HEK293 (cell line): ENCODE measurements at regions not wholly inside any gene's neighbourhood (a gene's known extent, or its start where the extent isn't known, plus 50 kb on each side); places are given as distances from the start of the nearest gene placed in this dataset.

Source experiments
- CTCF ChIA-PET: fragments of 350-600 bp; formaldehyde crosslinking; extraction: SDS; loops from one replicate; lab custom pipeline; 2021; ENCODE audit warnings: antibody characterized with exemption; lab: Yijun Ruan, JAX
- POLR2A ChIA-PET: fragments of 300-600 bp; formaldehyde crosslinking; extraction: SDS; loops from one replicate; lab custom pipeline; 2020; ENCODE audit warnings: antibody characterized with exemption, inconsistent platforms; lab: Yijun Ruan, JAX
- H3K27ac ChIP-seq: fragments of 200-500 bp; sonication (Bioruptor generic); 2 replicates; pipeline ENCODE4 v1.5.1; 2014; ENCODE audit warnings: low read depth, low read length, control low read depth, inconsistent platforms; ENCODE audit errors: extremely low read depth
- H3K36me3 ChIP-seq, 2 experiments: fragments of 200-500 bp in 1 of 2; sonication (Bioruptor generic) in 1 of 2; 1 replicate in 1 of 2; 2 replicates in 1 of 2; pipeline ENCODE4 v1.5.1; 2014 to 2017; ENCODE audit warnings: inconsistent platforms in 2 of 2, low read length in 2 of 2; ENCODE audit not compliant: control insufficient read depth in 2 of 2, insufficient read depth in 1 of 2
- H3K4me1 ChIP-seq: fragments of 200-500 bp; sonication (Bioruptor generic); 2 replicates; pipeline ENCODE4 v1.5.1; 2014; ENCODE audit warnings: mild to moderate bottlenecking, low read length, inconsistent platforms; ENCODE audit not compliant: control insufficient read depth, insufficient read depth
- H3K4me3 ChIP-seq: 2 replicates; pipeline ENCODE4 v1.5.1; 2011; ENCODE audit warnings: low read depth, mild to moderate bottlenecking, control low read depth, low read length, moderate library complexity
- H3K9me3 ChIP-seq: fragments of 200-500 bp; sonication (Bioruptor generic); 2 replicates; pipeline ENCODE4 v1.5.1; 2014; ENCODE audit warnings: low read depth, low read length, inconsistent platforms; ENCODE audit not compliant: control insufficient read depth, insufficient read depth
- HIC1 ChIP-seq: fragments of 450-650 bp; formaldehyde crosslinking; IDR thresholded peaks from 2 replicates; pipeline ENCODE4 v1.5.1; 2016; ENCODE audit warnings: missing biosample characterization, missing genetic modification characterization
- HOXA7 ChIP-seq: sonication (generic); formaldehyde crosslinking; IDR thresholded peaks from 2 replicates; pipeline ENCODE4 v1.8.1; 2022; ENCODE audit warnings: missing genetic modification reagents, borderline replicate concordance
- KLF10 ChIP-seq: fragments of 450-650 bp; IDR thresholded peaks from 2 replicates; pipeline ENCODE4 v1.5.1; 2018; ENCODE audit warnings: missing biosample characterization, mild to moderate bottlenecking, missing genetic modification characterization
- KLF8 ChIP-seq: fragments of 450-650 bp; formaldehyde crosslinking; IDR thresholded peaks from 2 replicates; pipeline ENCODE4 v1.5.1; 2016; ENCODE audit warnings: missing biosample characterization, missing genetic modification characterization
- MYNN ChIP-seq: fragments of 450-650 bp; formaldehyde crosslinking; IDR thresholded peaks from 2 replicates; pipeline ENCODE4 v1.5.1; 2016; ENCODE audit warnings: missing biosample characterization, missing genetic modification characterization, borderline replicate concordance
- SCRT2 ChIP-seq: fragments of 450-650 bp; formaldehyde crosslinking; IDR thresholded peaks from 2 replicates; pipeline ENCODE4 v1.5.1; 2016; ENCODE audit warnings: missing biosample characterization, missing genetic modification characterization
- ZBTB8A ChIP-seq: fragments of 450-650 bp; formaldehyde crosslinking; IDR thresholded peaks from 2 replicates; pipeline ENCODE4 v1.5.1; 2016; ENCODE audit warnings: missing biosample characterization, missing genetic modification characterization
- ZFHX2 ChIP-seq: fragments of 450-650 bp; formaldehyde crosslinking; conservative IDR thresholded peaks from 2 replicates; pipeline ENCODE4 v1.5.1; 2016; ENCODE audit warnings: missing biosample characterization, missing genetic modification characterization
- ZFP3 ChIP-seq: fragments of 450-650 bp; formaldehyde crosslinking; IDR thresholded peaks from 2 replicates; pipeline ENCODE4 v1.5.1; 2016; ENCODE audit warnings: low read depth, missing biosample characterization, missing genetic modification characterization
- ZNF138 ChIP-seq: fragments of 450-650 bp; formaldehyde crosslinking; IDR thresholded peaks from 2 replicates; pipeline ENCODE4 v1.5.1; 2016; ENCODE audit warnings: missing biosample characterization, missing genetic modification characterization, borderline replicate concordance
- ZNF146 ChIP-seq: fragments of 450-650 bp; formaldehyde crosslinking; IDR thresholded peaks from 2 replicates; pipeline ENCODE4 v1.5.1; 2016; ENCODE audit warnings: missing biosample characterization, missing genetic modification characterization
- ZNF174 ChIP-seq: fragments of 450-650 bp; formaldehyde crosslinking; IDR thresholded peaks from 2 replicates; pipeline ENCODE4 v1.5.0; 2017; ENCODE audit warnings: missing biosample characterization, mild to moderate bottlenecking, missing genetic modification characterization
- ZNF175 ChIP-seq: fragments of 450-650 bp; formaldehyde crosslinking; IDR thresholded peaks from 2 replicates; pipeline ENCODE4 v1.5.1; 2016; ENCODE audit warnings: missing biosample characterization, missing genetic modification characterization
- ZNF211 ChIP-seq: fragments of 450-650 bp; formaldehyde crosslinking; IDR thresholded peaks from 2 replicates; pipeline ENCODE4 v1.5.1; 2016; ENCODE audit warnings: low read depth, missing biosample characterization, missing genetic modification characterization
- ZNF223 ChIP-seq: fragments of 450-650 bp; formaldehyde crosslinking; IDR thresholded peaks from 2 replicates; pipeline ENCODE4 v1.5.1; 2016; ENCODE audit warnings: missing biosample characterization, missing genetic modification characterization
- ZNF266 ChIP-seq: fragments of 450-650 bp; formaldehyde crosslinking; IDR thresholded peaks from 2 replicates; pipeline ENCODE4 v1.5.1; 2016; ENCODE audit warnings: missing biosample characterization, missing genetic modification characterization, low read depth
- ZNF280C ChIP-seq: fragments of 450-650 bp; formaldehyde crosslinking; IDR thresholded peaks from 2 replicates; pipeline ENCODE4 v1.5.1; 2016; ENCODE audit warnings: missing biosample characterization, missing genetic modification characterization
- ZNF280D ChIP-seq: fragments of 450-650 bp; formaldehyde crosslinking; IDR thresholded peaks from 2 replicates; pipeline ENCODE4 v1.5.1; 2016; ENCODE audit warnings: missing biosample characterization, missing genetic modification characterization
- ZNF311 ChIP-seq: fragments of 450-650 bp; formaldehyde crosslinking; IDR thresholded peaks from 2 replicates; pipeline ENCODE4 v1.5.1; 2017; ENCODE audit warnings: missing biosample characterization, missing genetic modification characterization, borderline replicate concordance
- ZNF341 ChIP-seq: fragments of 450-650 bp; formaldehyde crosslinking; IDR thresholded peaks from 2 replicates; pipeline ENCODE4; 2016; ENCODE audit warnings: low read depth, missing biosample characterization, missing genetic modification characterization
- ZNF416 ChIP-seq: fragments of 450-650 bp; formaldehyde crosslinking; IDR thresholded peaks from 2 replicates; pipeline ENCODE4 v1.5.1; 2016; ENCODE audit warnings: missing biosample characterization, missing genetic modification characterization
- ZNF488 ChIP-seq: fragments of 450-650 bp; formaldehyde crosslinking; IDR thresholded peaks from 2 replicates; pipeline ENCODE4 v1.5.1; 2016; ENCODE audit warnings: missing biosample characterization, missing genetic modification characterization
- ZNF571 ChIP-seq: fragments of 450-650 bp; formaldehyde crosslinking; IDR thresholded peaks from 2 replicates; pipeline ENCODE4 v1.5.0; 2017; ENCODE audit warnings: missing biosample characterization, missing genetic modification characterization
- ZNF585B ChIP-seq: fragments of 450-650 bp; formaldehyde crosslinking; IDR thresholded peaks from 2 replicates; pipeline ENCODE4 v1.5.1; 2016; ENCODE audit warnings: missing biosample characterization, missing genetic modification characterization
- ZNF610 ChIP-seq: fragments of 450-650 bp; formaldehyde crosslinking; IDR thresholded peaks from 2 replicates; pipeline ENCODE4 v1.5.1; 2016; ENCODE audit warnings: missing biosample characterization, missing genetic modification characterization, borderline replicate concordance
- ZNF626 ChIP-seq: fragments of 450-650 bp; sonication (Bioruptor Pico); formaldehyde crosslinking; IDR thresholded peaks from 2 replicates; pipeline ENCODE4 v1.5.1; 2018; ENCODE audit warnings: missing biosample characterization, missing genetic modification characterization, inconsistent platforms
- ZSCAN23 ChIP-seq: fragments of 450-650 bp; formaldehyde crosslinking; IDR thresholded peaks from 2 replicates; pipeline ENCODE4 v1.5.1; 2016; ENCODE audit warnings: missing biosample characterization, missing genetic modification characterization

GRCh38 chr3:143209715-143210059 is 90.1 kb downstream of the CHST2 start:
- POLR2A ChIA-PET: no interaction called here
- TF ChIP-seq ZNF266 (no peak), ZNF416 (no peak), ZFP3 (no peak), SCRT2 (tag by site-specific recombination) (no peak), KLF10 (no peak), ZNF175 (tag by site-specific recombination) (no peak)
- CTCF ChIA-PET: no interaction called here
- no peaks in the 10 kb centered on the region for H3K4me1 ChIP-seq
- H3K9me3 ChIP-seq: no peaks in the 10 kb centered on the region
- H3K27ac ChIP-seq: no peak overlapping the region
- no peaks in the 10 kb centered on the region for H3K36me3 ChIP-seq
- no peak overlapping the region for H3K4me3 ChIP-seq

- ChIA-PET POLR2A (no interaction called here), CTCF (no interaction called here)
- no peak overlapping the region for H3K27ac ChIP-seq
- no peak for TF ChIP-seq ZNF585B (tag by site-specific recombination)
- no peak for TF ChIP-seq ZBTB8A
- no peak for TF ChIP-seq ZNF280C (tag by site-specific recombination)
- TF ChIP-seq HOXA7 (CRISPR knock-in tag): no peak
- no peak for TF ChIP-seq ZSCAN23 (tag by site-specific recombination)
- no peak for TF ChIP-seq ZNF146 (tag by site-specific recombination)
- TF ChIP-seq KLF8 (tag by site-specific recombination): no peak
- no peaks in the 10 kb centered on the region for H3K9me3 ChIP-seq
- no peaks in the 10 kb centered on the region for H3K36me3 ChIP-seq
- no peaks in the 10 kb centered on the region for H3K4me1 ChIP-seq
- no peak overlapping the region for H3K4me3 ChIP-seq
Observed at GRCh38 chr3:143210141-143210540, 90.6 kb downstream of the CHST2 start.

GRCh38 chr3:143215059-143215458 is 95.5 kb downstream of the CHST2 start:
- Histone ChIP-seq H3K9me3 (no peaks in the 10 kb centered on the region), H3K4me3 (no peak overlapping the region), H3K36me3 (no peaks in the 10 kb centered on the region), H3K4me1 (no peaks in the 10 kb centered on the region), H3K27ac (no peak overlapping the region)
- CTCF ChIA-PET: no interaction called here
- POLR2A ChIA-PET: no interaction called here
- TF ChIP-seq ZNF174 (tag by site-specific recombination) (no peak), ZNF571 (tag by site-specific recombination) (no peak), ZNF280D (no peak), ZNF223 (tag by site-specific recombination) (no peak), ZNF488 (tag by site-specific recombination) (no peak), ZNF211 (no peak), ZNF311 (tag by site-specific recombination) (no peak), ZFHX2 (no peak), HIC1 (tag by site-specific recombination) (no peak), ZNF626 (tag by site-specific recombination) (no peak), ZNF610 (tag by site-specific recombination) (no peak), ZNF138 (tag by site-specific recombination) (no peak), MYNN (tag by site-specific recombination) (no peak), ZNF341 (tag by site-specific recombination) (no peak)
